ENCODE measurements at regions not wholly inside any gene's neighbourhood (a gene's known extent, or its start where the extent isn't known, plus 50 kb on each side); places are given as distances from the start of the nearest gene placed in this dataset.

DNA sequence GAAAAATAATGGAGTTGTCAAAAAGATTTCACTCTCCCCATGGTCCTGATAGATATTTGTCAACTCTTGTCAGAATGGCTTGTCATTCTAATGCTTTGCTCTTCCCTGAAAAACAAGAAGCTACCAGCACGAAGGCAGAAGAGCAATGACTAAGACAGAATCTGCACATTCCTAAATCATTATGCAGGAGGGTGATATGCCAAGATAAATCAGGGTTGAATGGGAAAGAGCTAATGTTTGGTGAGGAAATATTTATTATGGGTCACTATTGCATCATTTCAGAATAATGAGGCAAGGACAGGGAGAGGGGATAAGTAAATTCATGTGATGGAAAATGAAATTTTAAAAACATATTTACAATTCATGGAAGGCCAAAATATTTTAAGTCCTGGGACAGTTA lies 297.5 kb upstream of the XYLT1 start:
- Histone ChIP-seq H3K27ac (replicated peaks in 1 of 4) (no peak overlapping the region), H3K27me3 (no peaks in the 10 kb centered on the region), H3K36me3 (no peaks in the 10 kb centered on the region), H3K9me3 (no peaks in the 10 kb centered on the region), H3K4me3 (no peak overlapping the region), H3K4me1 (no peaks in the 10 kb centered on the region)
- no peak for TF ChIP-seq POLR2AphosphoS5 (IDR thresholded peaks at IDR 0.05)
- TF ChIP-seq, protein P1, sequence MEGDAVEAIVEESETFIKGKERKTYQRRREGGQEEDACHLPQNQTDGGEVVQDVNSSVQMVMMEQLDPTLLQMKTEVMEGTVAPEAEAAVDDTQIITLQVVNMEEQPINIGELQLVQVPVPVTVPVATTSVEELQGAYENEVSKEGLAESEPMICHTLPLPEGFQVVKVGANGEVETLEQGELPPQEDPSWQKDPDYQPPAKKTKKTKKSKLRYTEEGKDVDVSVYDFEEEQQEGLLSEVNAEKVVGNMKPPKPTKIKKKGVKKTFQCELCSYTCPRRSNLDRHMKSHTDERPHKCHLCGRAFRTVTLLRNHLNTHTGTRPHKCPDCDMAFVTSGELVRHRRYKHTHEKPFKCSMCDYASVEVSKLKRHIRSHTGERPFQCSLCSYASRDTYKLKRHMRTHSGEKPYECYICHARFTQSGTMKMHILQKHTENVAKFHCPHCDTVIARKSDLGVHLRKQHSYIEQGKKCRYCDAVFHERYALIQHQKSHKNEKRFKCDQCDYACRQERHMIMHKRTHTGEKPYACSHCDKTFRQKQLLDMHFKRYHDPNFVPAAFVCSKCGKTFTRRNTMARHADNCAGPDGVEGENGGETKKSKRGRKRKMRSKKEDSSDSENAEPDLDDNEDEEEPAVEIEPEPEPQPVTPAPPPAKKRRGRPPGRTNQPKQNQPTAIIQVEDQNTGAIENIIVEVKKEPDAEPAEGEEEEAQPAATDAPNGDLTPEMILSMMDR (IDR thresholded peaks at IDR 0.05), result no peak
- no peak for TF ChIP-seq POLR2A (IDR thresholded peaks at IDR 0.05; ENCODE audit: low read depth)
- TF ChIP-seq EP300 (IDR thresholded peaks at IDR 0.05), result no peak
- intact Hi-C loops (cut with DNase I), result loop anchor here (10.0 kb wide), 1 partner anchor 63 kb away; no protein-coding TSS in a partner anchor
- WGBS, result 18% methylated on average over 1 of the region's 1 CpG
- no peak for DNase-seq (ENCODE audit: extremely low spot score)

DNA sequence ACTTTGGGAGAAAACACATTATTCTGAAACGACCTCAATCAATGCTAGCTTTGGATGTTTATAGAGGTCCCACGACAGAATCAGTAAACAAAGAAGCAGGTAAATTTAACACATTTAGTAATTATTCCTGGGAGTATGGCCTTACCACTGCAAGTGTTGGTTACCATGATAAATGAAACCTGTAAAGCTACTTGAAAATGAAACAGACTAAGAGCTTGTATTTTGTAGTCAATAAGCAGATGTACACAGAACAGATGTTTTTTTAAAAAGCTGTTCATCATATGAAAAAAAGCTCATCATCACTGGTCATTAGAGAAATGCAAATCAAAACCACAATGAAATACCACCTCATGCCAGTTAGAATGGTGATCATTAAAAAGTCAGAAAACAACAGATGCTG lies 295.3 kb upstream of the XYLT1 start:
- DNase-seq (ENCODE audit: extremely low spot score), result no peak
- WGBS, result 63% methylated on average over 2 of the region's 2 CpGs
- TF ChIP-seq, protein P1 (IDR thresholded peaks at IDR 0.05), result no peak
- TF ChIP-seq POLR2A (IDR thresholded peaks at IDR 0.05; ENCODE audit: low read depth), result no peak
- no peak for TF ChIP-seq POLR2AphosphoS5 (IDR thresholded peaks at IDR 0.05)
- no peak for TF ChIP-seq EP300 (IDR thresholded peaks at IDR 0.05)
- H3K4me1 ChIP-seq, result no peaks in the 10 kb centered on the region
- no peak overlapping the region for H3K4me3 ChIP-seq
- intact Hi-C loops (cut with DNase I), result loop anchor here (10.0 kb wide), 1 partner anchor 61 kb away; no protein-coding TSS in a partner anchor
- H3K27ac ChIP-seq (replicated peaks in 1 of 4), result no peak overlapping the region
- H3K9me3 ChIP-seq, result no peaks in the 10 kb centered on the region
- H3K36me3 ChIP-seq, result no peaks in the 10 kb centered on the region
- no peaks in the 10 kb centered on the region for H3K27me3 ChIP-seq

DNA sequence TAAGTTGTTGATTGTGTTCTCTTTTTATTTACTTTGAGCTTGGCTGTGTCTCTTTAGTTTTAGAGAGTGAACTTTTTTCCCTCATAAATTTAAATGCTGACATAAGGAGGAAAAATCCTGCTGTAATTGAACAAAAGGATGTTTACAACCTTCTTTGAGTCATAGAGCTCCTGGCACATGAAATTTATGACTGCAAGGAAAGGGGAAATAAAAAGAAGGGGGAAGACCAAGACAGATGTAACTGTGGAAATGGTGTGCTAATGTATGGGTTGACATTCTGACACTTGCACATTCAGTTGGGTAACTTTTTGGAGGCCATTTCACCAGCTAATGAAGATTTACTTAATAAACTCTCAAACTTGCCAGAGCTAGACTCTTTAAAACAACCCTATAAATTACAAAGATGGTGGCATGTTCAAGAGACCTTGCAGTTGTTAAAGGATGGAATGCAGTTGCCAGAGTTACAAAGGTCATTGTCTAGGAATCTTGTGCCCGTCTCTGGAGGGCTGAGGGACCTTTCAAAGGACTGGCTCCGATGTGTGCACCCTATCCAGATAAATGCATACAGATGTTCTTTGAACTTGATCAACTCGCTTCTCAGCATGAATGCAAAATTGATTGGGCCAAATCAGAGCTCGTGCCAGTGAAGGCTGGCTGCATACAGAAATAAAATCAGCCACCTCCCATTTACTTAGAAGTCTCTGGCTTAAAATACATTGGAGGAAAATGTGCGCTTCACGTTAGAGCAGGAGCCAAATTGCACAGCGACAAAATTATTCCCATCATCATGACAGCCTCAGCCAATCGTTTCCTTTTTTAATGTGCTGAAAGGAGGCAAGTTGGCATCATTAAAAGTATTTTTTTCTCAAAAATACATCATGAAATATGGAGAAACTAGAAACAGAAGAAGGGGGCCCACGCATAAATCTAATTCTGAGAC lies 289.0 kb upstream of the XYLT1 start:
- WGBS, result 85% methylated on average over 9 of the region's 9 CpGs
- TF ChIP-seq EP300 (IDR thresholded peaks at IDR 0.05), result no peak
- TF ChIP-seq POLR2A (IDR thresholded peaks at IDR 0.05; ENCODE audit: low read depth), result no peak
- TF ChIP-seq, protein P1 (IDR thresholded peaks at IDR 0.05), result no peak
- TF ChIP-seq POLR2AphosphoS5 (IDR thresholded peaks at IDR 0.05), result no peak
- Histone ChIP-seq H3K9me3 (no peaks in the 10 kb centered on the region), H3K36me3 (no peaks in the 10 kb centered on the region), H3K27ac (replicated peaks in 1 of 4) (no peak overlapping the region), H3K27me3 (no peaks in the 10 kb centered on the region), H3K4me1 (no peaks in the 10 kb centered on the region), H3K4me3 (no peak overlapping the region)
- intact Hi-C loops (cut with DNase I), result loop anchor here (10.0 kb wide), 1 partner anchor 55 kb away; no protein-coding TSS in a partner anchor
- DNase-seq (ENCODE audit: extremely low spot score), result no peak

DNA sequence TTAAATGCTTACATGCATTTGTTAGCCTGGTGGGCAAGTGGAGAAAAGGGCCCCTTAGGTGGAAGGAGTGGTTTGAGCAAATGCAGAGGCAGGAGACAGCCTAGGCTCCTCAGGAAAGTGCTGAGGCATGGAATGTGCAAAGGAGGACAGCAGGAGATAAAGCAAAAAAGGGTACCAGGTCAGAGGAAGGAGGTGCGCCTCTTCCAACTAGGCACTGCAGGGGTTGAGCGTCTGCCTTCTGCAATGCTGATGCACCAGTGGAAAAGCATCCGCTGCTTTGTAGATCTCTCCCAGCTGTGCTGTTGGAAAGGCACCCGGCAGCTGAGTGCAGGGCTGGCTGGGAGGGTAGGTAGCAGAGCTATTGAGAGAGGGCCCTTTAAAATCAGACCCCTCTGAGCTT lies 287.0 kb upstream of the XYLT1 start:
- no peaks in the 10 kb centered on the region for H3K9me3 ChIP-seq
- TF ChIP-seq POLR2A (IDR thresholded peaks at IDR 0.05; ENCODE audit: low read depth) (no peak), EP300 (IDR thresholded peaks at IDR 0.05) (no peak), POLR2AphosphoS5 (IDR thresholded peaks at IDR 0.05) (no peak)
- TF ChIP-seq, protein P1 (IDR thresholded peaks at IDR 0.05), result no peak
- no peaks in the 10 kb centered on the region for H3K4me1 ChIP-seq
- no peak for DNase-seq (ENCODE audit: extremely low spot score)
- no peaks in the 10 kb centered on the region for H3K27me3 ChIP-seq
- H3K4me3 ChIP-seq, result no peak overlapping the region
- no peak overlapping the region for H3K27ac ChIP-seq (replicated peaks in 1 of 4)
- no peaks in the 10 kb centered on the region for H3K36me3 ChIP-seq
- WGBS, result 90% methylated on average over 4 of the region's 4 CpGs
- intact Hi-C loops (cut with DNase I), result no loop called here
